Nephron (organoid): ENCODE measurements at regions not wholly inside any gene's neighbourhood (a gene's known extent, or its start where the extent isn't known, plus 50 kb on each side); places are given as distances from the start of the nearest gene placed in this dataset.
A peak's percentile ranks its signal among the peaks of the same experiment; 100 is the strongest.

Source experiments
- H3K27ac Mint-ChIP-seq, 3 experiments: 2 replicates each; pipeline ENCODE4 v1.8.0; 2020; ENCODE audit warnings: mixed read lengths in 3 of 3, mild to moderate bottlenecking in 2 of 3, moderate library complexity in 1 of 3
- H3K27me3 Mint-ChIP-seq: 2 replicates; pipeline ENCODE4 v1.8.0; 2021; ENCODE audit warnings: low read depth, mild to moderate bottlenecking, moderate library complexity, mixed read lengths
- H3K36me3 Mint-ChIP-seq: 2 replicates; pipeline ENCODE4 v1.8.0; 2020; ENCODE audit warnings: low read depth, mixed read lengths
- H3K4me1 Mint-ChIP-seq: 2 replicates; pipeline ENCODE4 v1.8.0; 2020; ENCODE audit warnings: mixed read lengths
- H3K4me3 Mint-ChIP-seq, 3 experiments: 2 replicates each; pipeline ENCODE4 v1.8.0; 2020; ENCODE audit warnings: mild to moderate bottlenecking in 3 of 3, mixed read lengths in 3 of 3, moderate library complexity in 2 of 3
- H3K9me3 Mint-ChIP-seq: 2 replicates; pipeline ENCODE4 v1.8.0; 2020; ENCODE audit warnings: mixed read lengths
- CTCF ChIP-seq, 3 experiments: fragments of 200-600 bp; sonication (generic); IDR thresholded peaks; one replicate each; pipeline ENCODE4 v1.5.0; 2021; ENCODE audit warnings: antibody characterized with exemption in 3 of 3; ENCODE audit not compliant: unreplicated experiment in 3 of 3

GRCh38 chr20:54293526-54293925 is 85.6 kb downstream of the PFDN4 start:
- no peak for TF ChIP-seq CTCF (IDR thresholded peaks at IDR 0.05; ENCODE audit: unreplicated experiment in 3 of 3)
- H3K36me3 Mint-ChIP-seq: no peaks in the 10 kb centered on the region

DNA sequence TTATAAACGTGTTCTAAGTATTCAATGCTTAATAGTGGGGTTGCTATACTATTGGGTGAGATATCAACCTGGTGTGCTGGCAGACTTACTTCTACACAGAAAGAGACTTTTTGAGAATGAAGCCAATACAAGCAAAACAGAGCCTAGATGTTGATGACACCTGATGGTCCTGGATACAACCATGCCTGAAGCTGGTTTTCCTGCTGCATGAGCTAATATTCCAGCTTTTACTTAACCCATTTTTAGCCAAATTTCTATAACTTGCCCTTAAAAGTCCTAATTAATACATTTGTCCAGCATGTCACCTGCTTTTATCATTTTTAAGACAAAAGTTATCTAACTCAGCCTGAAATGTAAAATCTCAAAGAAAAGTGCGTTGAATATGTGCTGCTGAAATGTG is 86.2 kb downstream of the PFDN4 start:
- no peaks in the 10 kb centered on the region for H3K9me3 Mint-ChIP-seq
- peaks cover 18% of the 10 kb centered on the region for H3K4me1 Mint-ChIP-seq
- H3K36me3 Mint-ChIP-seq: no peaks in the 10 kb centered on the region
- H3K27ac Mint-ChIP-seq: peak overlapping the region in 2 of 3 experiments; percentile 64 to 73
- no peak overlapping the region for H3K4me3 Mint-ChIP-seq
- H3K27me3 Mint-ChIP-seq: no peaks in the 10 kb centered on the region
- TF ChIP-seq CTCF (IDR thresholded peaks at IDR 0.05; ENCODE audit: unreplicated experiment in 3 of 3): no peak

More at GRCh38 chr20:54293526-54293925, 85.6 kb downstream of the PFDN4 start:
- Mint-ChIP-seq H3K4me3 (no peak overlapping the region), H3K27ac (peak overlapping the region; percentile 28 to 73 (median 64)), H3K27me3 (no peaks in the 10 kb centered on the region), H3K9me3 (no peaks in the 10 kb centered on the region), H3K4me1 (peaks cover 18% of the 10 kb centered on the region)

GRCh38 chr20:54295686-54296085 is 87.8 kb downstream of the PFDN4 start:
- H3K27ac Mint-ChIP-seq: no peak overlapping the region
- H3K4me1 Mint-ChIP-seq: peaks cover 18% of the 10 kb centered on the region
- no peaks in the 10 kb centered on the region for H3K27me3 Mint-ChIP-seq
- H3K4me3 Mint-ChIP-seq: no peak overlapping the region
- no peak for TF ChIP-seq CTCF (IDR thresholded peaks at IDR 0.05; ENCODE audit: unreplicated experiment in 3 of 3)
- no peaks in the 10 kb centered on the region for H3K9me3 Mint-ChIP-seq
- H3K36me3 Mint-ChIP-seq: no peaks in the 10 kb centered on the region

- H3K36me3 Mint-ChIP-seq: no peaks in the 10 kb centered on the region
- no peak for TF ChIP-seq CTCF (IDR thresholded peaks at IDR 0.05; ENCODE audit: unreplicated experiment in 3 of 3)
- peak overlapping the region; percentile 86 to 91 (median 87) for H3K27ac Mint-ChIP-seq
- no peak overlapping the region for H3K4me3 Mint-ChIP-seq
- peaks cover 27% of the 10 kb centered on the region for H3K4me1 Mint-ChIP-seq
- H3K27me3 Mint-ChIP-seq: peaks cover 3% of the 10 kb centered on the region
- H3K9me3 Mint-ChIP-seq: no peaks in the 10 kb centered on the region
Measured at GRCh38 chr20:54305421-54305820, 97.5 kb downstream of the PFDN4 start.

DNA sequence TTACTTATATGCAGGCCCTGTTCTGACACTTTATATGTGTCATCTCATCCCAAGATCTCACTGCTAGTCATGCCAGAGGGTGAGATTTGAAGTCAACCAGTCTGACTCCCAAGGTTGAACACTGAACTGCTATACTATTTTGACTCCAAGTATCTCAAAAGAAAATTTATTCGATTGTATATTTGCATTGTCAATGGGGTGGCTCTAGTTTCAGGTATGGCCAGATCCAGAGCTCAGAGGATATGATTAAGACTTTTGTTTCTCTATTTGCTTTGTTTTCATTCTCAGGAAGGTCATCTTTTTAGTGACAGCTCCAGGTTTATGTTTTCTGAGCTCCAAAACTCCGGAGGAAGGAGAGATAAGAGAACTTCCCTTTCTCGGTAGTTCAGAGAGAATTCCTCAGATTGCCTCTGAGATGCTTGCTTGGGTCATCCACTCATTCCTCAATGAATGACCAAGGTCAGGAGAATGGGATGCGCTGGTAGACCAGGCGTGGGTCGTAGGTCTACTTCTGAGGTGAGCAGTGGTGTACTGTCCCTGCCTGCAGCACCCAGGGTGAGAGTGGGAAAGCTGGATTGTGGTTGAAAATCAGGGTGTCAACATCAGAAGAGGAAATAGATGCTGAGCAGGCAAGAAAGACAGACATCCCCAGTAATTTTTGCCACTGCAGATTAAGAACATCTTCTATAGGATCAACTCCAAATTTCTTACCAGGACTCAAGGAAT is 99.3 kb downstream of the PFDN4 start:
- TF ChIP-seq CTCF (IDR thresholded peaks at IDR 0.05; ENCODE audit: unreplicated experiment in 3 of 3): no peak
- H3K9me3 Mint-ChIP-seq: no peaks in the 10 kb centered on the region
- no peak overlapping the region for H3K4me3 Mint-ChIP-seq
- H3K4me1 Mint-ChIP-seq: peaks cover 27% of the 10 kb centered on the region
- H3K27ac Mint-ChIP-seq: peak overlapping the region in 2 of 3 experiments; percentile 10 to 11
- H3K36me3 Mint-ChIP-seq: no peaks in the 10 kb centered on the region
- peaks cover 9% of the 10 kb centered on the region for H3K27me3 Mint-ChIP-seq

GRCh38 chr20:54308804-54309203 is 100.9 kb downstream of the PFDN4 start:
- peaks cover 27% of the 10 kb centered on the region for H3K4me1 Mint-ChIP-seq
- peaks cover 6% of the 10 kb centered on the region for H3K27me3 Mint-ChIP-seq
- no peaks in the 10 kb centered on the region for H3K9me3 Mint-ChIP-seq
- peak overlapping the region in 2 of 3 experiments; percentile 40 to 50 for H3K27ac Mint-ChIP-seq
- TF ChIP-seq CTCF (IDR thresholded peaks at IDR 0.05; ENCODE audit: unreplicated experiment in 3 of 3): no peak
- H3K36me3 Mint-ChIP-seq: no peaks in the 10 kb centered on the region
- no peak overlapping the region for H3K4me3 Mint-ChIP-seq
